ENCODE measurements at regions not wholly inside any gene's neighbourhood (a gene's known extent, or its start where the extent isn't known, plus 50 kb on each side); places are given as distances from the start of the nearest gene placed in this dataset.

DNA sequence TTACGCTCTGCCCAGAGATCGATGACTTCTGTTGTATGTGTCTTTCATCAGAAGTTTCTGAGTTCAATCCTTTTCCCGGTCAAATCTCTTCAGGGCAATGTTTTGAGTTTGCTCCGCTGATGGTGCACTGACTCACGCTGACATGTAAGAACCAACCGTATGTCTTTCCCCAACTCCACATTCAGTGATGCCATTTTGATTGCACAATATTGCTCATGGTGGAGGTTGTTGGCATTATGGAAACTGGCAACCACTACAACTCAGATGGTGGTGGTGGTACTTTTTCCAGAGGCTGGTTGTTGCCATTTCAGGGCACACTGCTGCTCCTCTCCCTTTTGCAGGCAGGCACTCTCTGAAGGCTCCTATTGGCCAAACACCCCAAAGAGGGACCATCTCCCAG, 751.5 kb downstream of the DCDC2C start:
- DNase-seq (ENCODE audit: insufficient read length, low spot score) (no peak), FAIRE-seq (no peak)

GRCh38 chr2:4455486-4456155, 752.2 kb downstream of the DCDC2C start:
- FAIRE-seq (no peak), DNase-seq (ENCODE audit: insufficient read length, low spot score) (no peak)

DNA sequence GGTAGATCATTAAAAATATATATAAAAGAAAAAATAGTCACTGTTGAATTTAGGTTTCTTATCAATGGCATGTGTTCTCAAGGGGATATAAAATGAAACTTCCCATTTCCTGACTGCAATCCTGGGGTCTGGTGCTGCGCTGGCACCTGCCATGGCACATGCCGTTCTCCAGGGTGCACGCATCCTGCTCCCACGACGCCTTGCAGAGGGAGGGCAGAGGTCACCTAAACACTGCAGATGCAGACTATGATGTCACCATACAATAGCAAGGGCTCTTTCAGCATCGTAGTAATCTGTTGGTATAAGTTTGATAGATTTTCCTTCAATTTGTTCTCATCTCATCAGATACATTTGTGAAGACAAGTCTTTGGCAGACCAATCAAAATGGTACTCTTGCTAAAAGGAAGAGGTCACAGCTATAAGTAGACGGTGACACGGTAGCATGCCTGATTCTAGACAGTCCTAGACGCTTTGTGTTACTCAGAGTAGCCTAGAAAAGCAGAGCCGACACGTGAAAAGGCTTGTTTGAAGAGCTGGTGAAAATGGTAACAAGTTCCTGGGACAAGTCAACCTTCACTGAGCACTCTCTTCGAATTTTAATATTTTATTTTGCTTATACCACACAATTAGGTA, 761.4 kb downstream of the DCDC2C start:
- FAIRE-seq, result no peak
- no peak for DNase-seq (ENCODE audit: insufficient read length, low spot score)

DNA sequence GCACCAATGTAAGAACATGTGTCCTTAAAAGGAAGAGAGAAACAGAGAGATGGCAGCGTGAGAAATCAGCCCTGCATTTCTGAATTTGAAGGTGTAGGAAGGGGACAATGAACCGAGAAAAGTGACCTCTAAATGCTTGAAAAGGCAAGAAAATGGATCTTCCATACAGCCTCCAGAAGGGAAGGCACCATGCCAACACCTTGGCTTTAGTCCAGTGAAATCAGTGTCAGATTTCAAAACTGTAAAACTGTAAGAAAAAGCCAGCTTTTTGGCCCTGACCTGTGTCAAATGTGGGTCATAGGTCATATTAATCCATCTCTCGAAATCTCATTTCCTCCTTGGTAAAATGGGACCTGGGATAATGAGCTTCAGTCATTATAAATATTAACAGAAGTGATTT, 762.3 kb downstream of the DCDC2C start:
- DNase-seq (ENCODE audit: insufficient read length, low spot score) (no peak), FAIRE-seq (no peak)

GRCh38 chr2:4475618-4476017, 772.2 kb downstream of the DCDC2C start:
- no peak for DNase-seq (ENCODE audit: insufficient read length, low spot score)
- FAIRE-seq, result no peak

DNA sequence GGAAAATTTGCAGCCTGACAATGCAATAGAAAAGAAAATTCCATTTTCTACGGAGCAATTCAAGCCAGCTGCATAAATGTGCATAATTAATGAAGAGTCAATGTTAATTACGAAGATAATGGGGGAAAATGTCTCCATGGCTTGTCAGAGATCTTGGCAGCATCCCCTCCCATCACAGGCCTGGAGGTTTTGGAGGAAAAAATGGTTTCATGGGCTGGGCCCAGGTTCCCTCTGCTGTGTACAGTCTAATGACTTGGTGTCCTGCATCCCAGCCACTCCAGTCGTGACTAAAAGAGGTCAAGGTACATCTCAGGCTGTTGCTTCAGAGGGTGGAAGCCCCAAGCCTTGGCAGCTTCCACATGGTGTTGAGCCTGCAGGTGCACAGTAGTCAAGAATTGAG, 779.7 kb downstream of the DCDC2C start:
- FAIRE-seq (no peak), DNase-seq (ENCODE audit: insufficient read length, low spot score) (no peak)

- DNase-seq (ENCODE audit: insufficient read length, low spot score) (no peak), FAIRE-seq (no peak)
These were observed 783.6 kb downstream of the DCDC2C start for GRCh38 chr2:4486971-4487370.

DNA sequence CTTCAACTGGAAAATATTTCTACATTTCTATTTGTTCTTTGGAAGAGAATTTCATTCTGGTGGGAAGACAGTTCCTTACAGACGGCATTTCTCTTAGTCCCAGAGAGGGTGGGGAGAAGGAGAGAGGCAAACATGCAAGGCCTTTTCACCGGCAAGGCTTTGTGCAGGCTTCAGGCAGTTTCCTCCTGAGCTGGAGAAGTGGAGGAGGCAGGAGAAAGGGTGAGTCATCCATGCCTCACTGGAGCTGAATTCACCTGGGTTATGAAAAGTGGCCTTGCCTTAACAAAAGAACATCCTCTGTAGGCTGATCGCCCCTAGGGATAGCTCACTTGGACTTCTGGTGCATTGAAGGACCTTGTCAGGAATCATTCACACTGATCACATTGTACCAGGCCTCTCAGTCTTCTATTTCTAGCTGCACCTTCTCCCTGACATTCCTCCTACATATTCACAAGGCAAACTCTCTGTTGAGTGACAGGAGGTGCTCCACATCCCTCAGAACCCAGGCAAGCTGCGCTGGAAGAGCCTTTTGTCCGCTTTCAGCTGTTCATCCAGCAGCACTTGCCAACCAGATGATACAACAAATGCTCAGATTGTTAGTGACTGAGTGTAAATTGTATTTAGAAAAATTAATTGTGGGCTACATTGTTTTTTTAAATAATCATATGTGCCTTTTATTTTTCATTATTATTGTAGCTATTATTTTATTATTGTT, 796.1 kb downstream of the DCDC2C start:
- FAIRE-seq (no peak), DNase-seq (ENCODE audit: insufficient read length, low spot score) (no peak)

- FAIRE-seq, result no peak
- DNase-seq (ENCODE audit: insufficient read length, low spot score), result no peak
These were observed 798.1 kb downstream of the DCDC2C start for GRCh38 chr2:4501525-4501924.

DNA sequence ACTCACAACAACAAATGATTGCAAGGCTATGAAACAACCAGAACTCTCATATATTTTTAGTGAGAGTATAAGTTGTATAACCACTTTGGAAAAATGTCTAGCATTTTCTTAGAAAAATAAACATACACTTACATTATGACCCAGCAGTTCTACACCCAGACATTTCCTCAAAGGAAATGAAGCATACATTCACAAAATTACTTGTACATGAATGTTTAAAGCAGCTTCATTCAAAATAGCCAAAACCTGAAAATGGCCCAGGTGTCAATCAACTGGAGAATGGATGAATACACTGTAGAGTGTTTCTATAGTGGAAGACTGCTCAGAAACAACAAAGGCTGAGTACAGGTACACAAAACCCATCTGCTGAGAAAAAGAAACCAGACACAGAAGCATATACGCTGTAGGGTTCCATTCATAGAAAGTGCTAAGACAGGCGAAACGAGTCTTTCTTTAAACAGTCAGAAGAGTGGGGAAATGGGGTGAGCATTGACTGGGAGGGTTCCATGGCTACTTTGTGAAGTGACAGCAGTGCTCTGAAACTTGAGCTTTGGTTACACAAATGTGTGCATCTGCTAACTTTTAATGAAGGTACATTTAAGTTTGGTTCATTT, 799.0 kb downstream of the DCDC2C start:
- DNase-seq (ENCODE audit: insufficient read length, low spot score) (no peak), FAIRE-seq (no peak)

GRCh38 chr2:4507661-4508060, 804.3 kb downstream of the DCDC2C start:
- FAIRE-seq (no peak), DNase-seq (ENCODE audit: insufficient read length, low spot score) (no peak)

- DNase-seq (ENCODE audit: insufficient read length, low spot score) (no peak), FAIRE-seq (no peak)
These were observed 812.7 kb downstream of the DCDC2C start for GRCh38 chr2:4515871-4516761.

DNA sequence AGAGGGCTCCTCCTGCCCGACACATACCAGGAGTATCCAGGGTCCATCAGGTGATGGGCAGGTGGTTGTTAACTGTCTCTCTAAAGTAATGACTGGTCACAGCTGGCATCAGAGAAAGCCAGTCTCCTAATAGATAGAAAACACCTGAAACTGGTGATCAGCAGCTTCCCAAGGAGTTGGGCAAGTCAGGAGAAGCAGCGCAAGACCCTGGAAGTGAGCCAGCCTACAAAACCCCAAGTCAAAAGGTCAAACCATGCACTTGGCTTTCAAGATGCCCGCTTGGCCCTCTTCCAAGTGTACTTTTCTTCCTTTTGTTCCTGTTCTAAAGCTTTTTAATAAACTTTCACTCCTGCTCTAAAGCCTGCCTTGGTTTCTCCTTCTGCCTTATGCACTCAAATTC, 815.2 kb downstream of the DCDC2C start:
- DNase-seq (ENCODE audit: insufficient read length, low spot score) (no peak), FAIRE-seq (no peak)

DNA sequence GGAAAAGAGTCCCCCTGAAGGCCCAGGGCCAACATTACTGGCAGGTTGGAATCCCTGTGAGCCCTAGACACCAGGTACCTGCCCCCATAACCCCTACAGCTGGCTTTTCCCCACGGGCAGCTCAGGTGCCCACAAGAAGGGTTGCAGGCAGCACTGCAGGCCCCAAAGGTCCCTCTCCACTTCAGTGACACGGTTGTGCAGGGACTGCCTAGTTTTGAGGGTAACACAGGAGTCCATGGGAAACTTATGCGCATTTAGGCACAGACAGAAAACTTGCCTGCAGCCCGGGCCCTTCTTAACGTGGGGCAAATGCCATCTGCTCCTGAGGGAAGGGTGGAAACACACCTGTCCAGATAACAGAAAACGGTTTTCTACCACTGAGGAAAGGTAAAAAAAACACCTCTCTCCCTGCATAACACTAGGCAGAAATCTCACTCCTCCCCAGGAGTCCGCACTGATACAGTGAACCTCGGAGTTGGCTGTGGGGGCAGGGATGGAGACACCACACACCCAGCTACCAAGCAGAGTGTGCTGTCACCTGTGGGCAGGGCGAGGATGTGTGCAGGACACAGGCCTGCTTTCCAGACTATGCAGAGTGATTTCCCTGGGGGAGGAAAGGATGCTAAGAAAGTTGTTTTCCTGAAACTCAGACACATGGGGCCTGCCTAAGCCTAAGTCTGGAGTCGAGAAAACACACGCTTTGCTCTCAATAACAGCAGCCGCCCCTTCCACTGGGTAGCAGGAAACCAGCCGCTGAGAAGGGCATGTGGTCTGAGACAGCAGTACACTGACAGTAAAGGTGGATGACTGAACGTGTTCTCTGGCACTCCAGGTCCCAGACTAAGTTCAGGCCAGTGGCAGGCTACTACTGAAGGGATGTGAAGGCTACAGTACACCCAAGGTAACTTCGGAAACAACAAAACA, 819.4 kb downstream of the DCDC2C start:
- DNase-seq (ENCODE audit: insufficient read length, low spot score) (no peak), FAIRE-seq (no peak)

DNA sequence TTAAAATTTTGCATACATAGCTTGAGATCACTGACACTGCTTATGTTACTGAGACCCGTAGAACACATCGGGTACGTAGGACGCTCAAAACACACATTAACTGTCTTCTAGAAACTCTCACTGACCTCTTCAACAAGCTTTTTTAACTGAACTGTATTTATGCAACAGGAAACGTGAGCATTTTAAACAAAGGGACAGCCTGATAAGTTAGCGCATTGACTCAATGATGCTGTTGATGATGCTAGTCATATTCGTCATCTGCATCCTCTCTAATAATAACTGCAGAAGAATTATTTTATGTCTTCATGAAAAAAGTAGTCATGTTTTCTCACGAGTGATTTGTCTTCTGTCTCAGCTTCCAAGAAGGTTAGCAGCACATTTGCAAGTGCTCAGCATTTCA, 824.0 kb downstream of the DCDC2C start:
- FAIRE-seq, result no peak
- DNase-seq (ENCODE audit: insufficient read length, low spot score), result no peak

- DNase-seq (ENCODE audit: insufficient read length, low spot score) (no peak), FAIRE-seq (no peak)
These were observed 824.9 kb downstream of the DCDC2C start for GRCh38 chr2:4528246-4528645.

DNA sequence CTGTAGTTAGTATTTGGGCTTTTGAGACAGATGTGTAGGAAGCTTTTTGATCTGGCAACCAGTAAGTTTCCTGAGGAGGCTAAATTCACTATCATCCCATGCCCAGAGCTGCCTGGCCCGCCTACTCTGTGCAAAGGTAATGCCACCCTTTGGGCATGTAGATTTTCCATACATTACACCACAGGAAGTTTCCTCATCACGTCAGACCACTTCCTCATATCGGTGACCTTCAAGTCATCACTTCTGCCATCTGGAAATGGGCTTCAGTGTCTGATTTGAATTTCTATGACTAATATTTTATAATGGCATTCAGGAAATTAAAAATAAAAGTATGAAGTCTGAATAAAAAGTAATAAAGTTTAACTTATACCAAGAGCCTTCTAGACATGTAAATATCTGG, 825.4 kb downstream of the DCDC2C start:
- no peak for FAIRE-seq
- no peak for DNase-seq (ENCODE audit: insufficient read length, low spot score)

- no peak for DNase-seq (ENCODE audit: insufficient read length, low spot score)
- no peak for FAIRE-seq
These were observed 826.4 kb downstream of the DCDC2C start for GRCh38 chr2:4529738-4530137.

- DNase-seq (ENCODE audit: insufficient read length, low spot score) (no peak), FAIRE-seq (no peak)
These were observed 826.9 kb downstream of the DCDC2C start for GRCh38 chr2:4530231-4530630.

DNA sequence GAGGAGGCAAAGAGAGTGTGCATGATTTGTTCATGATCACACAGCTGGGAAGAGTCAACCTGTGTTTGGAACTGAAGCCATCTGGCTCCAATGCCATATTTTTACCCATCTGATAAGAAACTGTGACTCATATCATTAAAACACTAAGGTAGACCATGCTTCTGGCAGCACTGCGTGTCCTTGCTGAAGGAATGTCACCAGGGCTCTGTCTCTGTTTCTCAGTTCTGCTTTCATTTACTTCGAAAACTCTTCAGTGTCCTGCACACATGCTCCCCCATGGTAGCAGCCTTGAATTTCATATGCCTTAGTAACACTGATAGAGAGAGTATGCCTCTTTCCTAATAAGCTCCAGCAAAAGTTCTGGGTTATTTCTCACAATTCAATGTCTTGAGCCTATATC, 830.4 kb downstream of the DCDC2C start:
- FAIRE-seq (no peak), DNase-seq (ENCODE audit: insufficient read length, low spot score) (no peak)
